HG03060 (cell line): ENCODE measurements at regions not wholly inside any gene's neighbourhood (a gene's known extent, or its start where the extent isn't known, plus 50 kb on each side); places are given as distances from the start of the nearest gene placed in this dataset.

Experiments
- ATAC-seq: cut with Tn5 transposase; IDR thresholded peaks from one replicate; pipeline ENCODE4 v1.9.1; 2021; ENCODE audit warnings: low read depth, moderate number of reproducible peaks; ENCODE audit not compliant: unreplicated experiment

GRCh38 chr11:116422956-116423600 is 349.7 kb downstream of the BUD13 start:
- no peak for ATAC-seq

GRCh38 chr11:116422556-116422955 is 350.2 kb downstream of the BUD13 start:
- no peak for ATAC-seq

GRCh38 chr11:116421529-116422185 is 351.1 kb downstream of the BUD13 start:
- ATAC-seq: no peak

- no peak for ATAC-seq
Observed at GRCh38 chr11:116420770-116421528, 351.8 kb downstream of the BUD13 start.

GRCh38 chr11:116420030-116420429 is 352.8 kb downstream of the BUD13 start:
- no peak for ATAC-seq

GRCh38 chr11:116418388-116419041 is 354.3 kb downstream of the BUD13 start:
- no peak for ATAC-seq

- ATAC-seq: no peak
Observed at GRCh38 chr11:116416852-116417251, 355.9 kb downstream of the BUD13 start.

GRCh38 chr11:116415095-116415494 is 357.7 kb downstream of the BUD13 start:
- ATAC-seq: no peak

GRCh38 chr11:116414357-116414880 is 358.4 kb downstream of the BUD13 start:
- no peak for ATAC-seq

- no peak for ATAC-seq
Observed at GRCh38 chr11:116413301-116414242, 359.2 kb downstream of the BUD13 start.

GRCh38 chr11:116412118-116412889 is 360.5 kb downstream of the BUD13 start:
- ATAC-seq: no peak

GRCh38 chr11:116409238-116409637 is 363.5 kb downstream of the BUD13 start:
- no peak for ATAC-seq

GRCh38 chr11:116406042-116406441 is 366.7 kb downstream of the BUD13 start:
- ATAC-seq: no peak

- ATAC-seq: no peak
Observed at GRCh38 chr11:116404462-116404798, 368.4 kb downstream of the BUD13 start.

GRCh38 chr11:116403794-116404461 is 368.9 kb downstream of the BUD13 start:
- no peak for ATAC-seq

GRCh38 chr11:116400081-116400480 is 372.7 kb downstream of the BUD13 start:
- no peak for ATAC-seq

GRCh38 chr11:116397602-116398084 is 375.1 kb downstream of the BUD13 start:
- no peak for ATAC-seq

GRCh38 chr11:116396331-116396730 is 376.5 kb downstream of the BUD13 start:
- no peak for ATAC-seq
